ENCODE measurements at regions not wholly inside any gene's neighbourhood (a gene's known extent, or its start where the extent isn't known, plus 50 kb on each side); places are given as distances from the start of the nearest gene placed in this dataset.
A peak's percentile ranks its signal among the peaks of the same experiment; 100 is the strongest.

GRCh38 chr3:3745693-3746092 is 53.5 kb upstream of the LRRN1 start:
- no peak for DNase-seq (ENCODE audit: low spot score)

DNA sequence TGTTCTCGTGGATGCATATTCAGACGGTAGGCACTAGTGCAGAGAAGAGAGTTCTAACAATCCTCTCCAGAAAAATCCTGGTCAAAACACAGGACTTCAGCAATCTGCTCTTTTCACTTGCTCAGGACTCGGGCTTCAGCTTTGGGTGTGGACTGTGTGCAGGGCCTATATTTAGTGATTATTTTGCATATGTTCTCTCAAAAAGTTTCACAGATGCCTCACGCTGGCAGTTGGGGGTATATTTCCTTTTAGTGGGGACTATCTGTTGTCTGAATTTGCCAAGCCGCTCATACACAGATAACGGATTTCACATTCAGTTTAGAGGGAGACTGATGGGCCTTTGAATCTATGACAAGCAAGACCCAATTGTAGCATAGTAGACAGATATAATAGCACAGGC is 54.4 kb upstream of the LRRN1 start:
- no peak for DNase-seq (ENCODE audit: low spot score)

GRCh38 chr3:3743754-3744153 is 55.5 kb upstream of the LRRN1 start:
- no peak for DNase-seq (ENCODE audit: low spot score)

GRCh38 chr3:3740061-3740460 is 59.2 kb upstream of the LRRN1 start:
- DNase-seq (ENCODE audit: low spot score): no peak

GRCh38 chr3:3739330-3740060 is 59.7 kb upstream of the LRRN1 start:
- DNase-seq (ENCODE audit: low spot score): no peak

DNA sequence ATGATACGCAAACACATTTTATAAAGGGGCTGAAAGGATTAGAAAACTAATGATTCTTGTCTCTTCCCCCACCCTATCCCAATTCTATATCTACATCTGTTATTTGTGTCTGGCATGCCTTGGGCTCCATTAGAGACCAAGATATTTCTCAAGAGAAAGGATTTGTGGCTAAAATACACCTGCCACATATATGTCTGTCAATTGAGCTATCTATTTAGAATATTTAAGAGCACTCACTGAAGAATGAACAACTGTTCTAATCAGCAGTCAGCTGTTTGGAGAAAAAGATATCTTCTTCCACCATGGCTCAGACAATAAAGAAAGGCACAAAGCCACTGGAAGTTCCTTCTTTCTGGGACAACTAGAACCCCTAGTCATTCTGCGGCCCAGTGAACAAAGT is 61.7 kb upstream of the LRRN1 start:
- DNase-seq (ENCODE audit: low spot score): no peak

DNA sequence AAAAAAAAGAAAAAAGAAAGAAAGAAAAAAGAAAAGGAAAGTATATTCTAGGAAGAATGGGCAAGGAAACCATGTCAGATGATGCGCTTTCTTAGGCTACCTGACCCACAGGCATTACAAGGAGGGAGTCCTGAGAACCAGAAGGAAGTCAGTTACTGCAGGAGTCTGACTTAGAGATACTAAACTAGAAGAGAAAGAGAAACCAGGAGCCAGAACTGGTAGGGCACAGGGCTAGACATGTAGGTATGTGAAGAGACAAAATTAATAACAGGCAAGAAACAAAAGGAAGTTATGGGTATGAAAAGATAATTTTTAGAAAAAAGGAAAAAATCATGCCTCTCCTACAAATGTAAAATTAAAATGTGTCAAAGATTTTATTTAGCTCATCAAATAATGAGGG is 63.3 kb upstream of the LRRN1 start:
- DNase-seq (ENCODE audit: low spot score): no peak

DNA sequence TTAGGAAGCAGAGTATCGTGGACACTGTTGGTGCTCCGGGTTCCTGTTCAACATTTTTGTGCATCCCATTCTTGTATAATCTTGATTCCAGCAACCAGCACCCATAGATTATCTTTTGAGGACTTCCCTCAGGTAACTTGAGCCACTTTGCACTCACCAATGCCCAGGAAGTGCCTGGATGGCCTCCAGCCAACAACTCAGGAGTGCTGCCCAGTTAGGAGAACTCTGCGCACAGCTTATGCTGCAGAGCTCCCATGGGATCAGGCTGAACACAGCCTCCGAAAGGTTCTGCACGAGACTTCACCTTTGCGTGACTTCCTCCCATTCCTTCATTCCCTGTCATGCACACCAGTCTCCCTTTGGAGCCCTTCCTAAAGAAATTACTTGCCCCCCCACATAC is 64.3 kb upstream of the LRRN1 start:
- no peak for DNase-seq (ENCODE audit: low spot score)

- no peak for DNase-seq (ENCODE audit: low spot score)
Observed at GRCh38 chr3:3729261-3729660, 70.0 kb upstream of the LRRN1 start.

GRCh38 chr3:3726549-3726948 is 72.7 kb upstream of the LRRN1 start:
- DNase-seq (ENCODE audit: low spot score): no peak

- no peak for DNase-seq (ENCODE audit: low spot score)
Observed at GRCh38 chr3:3714572-3714971, 84.7 kb upstream of the LRRN1 start.

- no peak for DNase-seq (ENCODE audit: low spot score)
Observed at GRCh38 chr3:3712971-3713370, 86.3 kb upstream of the LRRN1 start.

- DNase-seq (ENCODE audit: low spot score): no peak
Observed at GRCh38 chr3:3708769-3709115, 90.5 kb upstream of the LRRN1 start.

DNA sequence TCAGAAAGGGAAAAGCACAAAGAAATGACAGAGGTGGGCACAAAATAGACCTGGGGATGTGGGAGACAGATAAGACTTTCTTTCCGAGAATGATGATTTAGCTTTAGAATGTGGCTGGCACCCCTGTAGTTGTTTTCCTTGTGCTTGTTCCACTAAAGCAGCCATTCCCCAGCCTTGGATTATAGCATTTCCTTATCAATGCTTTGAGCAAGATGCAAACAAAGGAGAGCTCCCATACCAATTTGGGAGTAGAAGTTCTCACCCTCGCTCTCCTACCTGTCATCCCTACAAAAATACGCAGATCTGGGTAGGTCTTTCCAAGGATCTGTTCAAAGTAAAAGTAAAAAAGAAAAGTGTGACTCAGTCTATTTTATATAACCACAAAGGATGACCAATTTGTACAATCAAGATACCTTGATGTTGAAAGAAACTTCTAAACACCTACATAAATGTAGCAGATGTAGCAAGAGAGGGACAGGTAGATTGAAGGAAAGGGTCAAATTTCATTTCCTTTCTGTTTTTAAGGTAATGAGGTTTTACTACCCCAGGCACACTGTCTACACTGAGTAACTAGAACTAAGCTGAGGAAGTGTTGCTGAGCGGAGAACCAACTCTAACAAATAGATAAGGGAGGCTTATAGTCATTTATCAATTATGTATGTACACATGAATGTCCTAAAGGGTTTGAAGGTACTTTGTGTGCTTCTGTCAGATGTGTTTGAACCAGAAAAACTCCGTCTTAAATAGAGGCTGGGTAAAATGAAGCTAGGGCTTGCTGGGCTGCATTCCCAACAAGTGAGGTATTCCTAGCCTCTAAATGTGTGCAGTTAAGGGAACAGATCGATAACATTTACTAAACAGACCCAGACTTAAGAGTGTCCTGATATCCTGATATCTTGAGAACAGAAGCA is 91.1 kb upstream of the LRRN1 start:
- no peak for DNase-seq (ENCODE audit: low spot score)

GRCh38 chr3:3705090-3705775 is 94.0 kb upstream of the LRRN1 start:
- no peak for DNase-seq (ENCODE audit: low spot score)

GRCh38 chr3:3701949-3702348 is 97.3 kb upstream of the LRRN1 start:
- DNase-seq (ENCODE audit: low spot score): no peak

DNA sequence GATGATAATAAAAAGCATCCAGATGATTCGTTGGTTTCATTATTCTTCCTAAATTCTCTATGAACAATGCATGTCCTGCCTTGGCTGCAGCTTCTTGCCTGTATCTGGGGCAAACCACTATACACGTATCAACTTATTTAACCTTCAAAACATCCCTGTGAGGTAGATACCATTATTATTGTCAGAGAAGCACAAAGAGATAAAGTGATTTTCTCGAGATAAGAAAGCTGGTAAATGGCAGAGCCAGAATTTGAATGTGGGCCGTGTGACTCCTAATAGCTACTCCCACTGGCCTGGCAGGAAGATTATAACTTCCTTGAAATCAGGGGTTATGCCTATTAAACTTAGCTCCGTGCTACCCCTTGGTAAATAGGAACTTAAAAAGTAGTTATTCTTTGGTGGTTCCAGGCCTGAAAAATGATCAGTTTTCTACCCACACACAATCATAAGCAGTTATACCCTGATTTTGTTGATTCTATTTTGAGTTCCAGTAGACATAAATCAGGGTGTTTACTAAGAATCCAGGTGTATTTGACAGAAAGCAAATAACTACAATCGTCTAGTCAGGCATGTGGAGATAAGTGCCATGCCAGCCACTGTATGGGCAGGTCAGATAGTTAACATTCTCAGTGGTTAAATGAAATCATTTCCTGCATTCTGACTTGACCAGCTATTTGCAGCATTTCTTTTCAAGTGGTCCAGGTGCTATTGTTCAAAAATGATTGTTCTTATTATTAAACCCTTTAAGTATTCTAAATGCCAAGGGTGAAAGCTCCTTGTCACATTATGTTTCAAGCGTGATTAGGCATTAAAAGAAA is 99.2 kb upstream of the LRRN1 start:
- DNase-seq (ENCODE audit: low spot score): peak; percentile 27

GRCh38 chr3:3699407-3699806 is 99.8 kb upstream of the LRRN1 start:
- DNase-seq (ENCODE audit: low spot score): no peak

- no peak for DNase-seq (ENCODE audit: low spot score)
Observed at GRCh38 chr3:3696345-3696744, 102.9 kb upstream of the LRRN1 start.

DNA sequence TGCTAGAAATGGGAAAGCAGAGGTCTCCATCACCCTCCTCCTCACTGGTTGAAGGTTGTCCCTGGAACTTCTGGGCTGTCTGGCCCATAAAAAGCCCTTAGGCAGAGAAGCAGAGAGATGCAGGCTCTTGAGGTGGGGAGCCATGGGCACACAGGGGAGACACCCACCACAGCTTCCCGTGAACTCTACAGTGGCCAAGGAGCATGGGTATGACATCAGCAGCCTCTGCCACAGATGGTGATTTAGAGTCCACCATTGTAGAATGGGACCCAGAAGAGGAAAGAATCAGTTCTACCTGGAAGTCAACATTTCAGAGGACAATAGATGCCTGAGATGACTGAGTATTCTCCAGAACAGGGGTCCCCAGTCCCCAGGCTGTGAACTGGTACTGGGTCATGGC is 105.6 kb upstream of the LRRN1 start:
- DNase-seq (ENCODE audit: low spot score): no peak

GRCh38 chr3:3689601-3690375 is 109.4 kb upstream of the LRRN1 start:
- DNase-seq (ENCODE audit: low spot score): no peak
